Central memory CD4-positive, alpha-beta T cell (primary cell): ENCODE measurements at regions not wholly inside any gene's neighbourhood (a gene's known extent, or its start where the extent isn't known, plus 50 kb on each side); places are given as distances from the start of the nearest gene placed in this dataset.

ENCODE experiments used
- DNase-seq: peaks from one replicate; pipeline ENCODE4 v3.0.0; 2022

DNA sequence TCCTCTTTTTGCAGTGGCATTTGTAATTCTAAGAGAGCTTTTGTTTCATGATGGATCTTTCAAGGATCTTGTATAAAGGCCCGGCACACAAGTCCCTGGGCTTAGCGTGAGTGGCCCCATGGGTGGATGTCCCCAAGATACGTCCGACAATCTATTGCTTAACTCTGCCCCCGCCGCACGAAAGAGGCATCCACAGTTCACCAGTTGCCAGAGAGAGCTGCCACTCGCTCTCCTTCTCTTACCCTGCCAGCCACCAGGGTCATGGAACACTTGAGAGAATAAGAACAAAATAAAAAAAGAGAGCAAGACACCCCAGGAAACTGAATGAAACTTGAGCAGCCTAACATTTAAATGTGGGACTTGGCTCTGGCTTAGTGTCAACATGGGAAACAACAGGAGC, 92.3 kb downstream of the CTAGE1 start:
- DNase-seq = no peak

DNA sequence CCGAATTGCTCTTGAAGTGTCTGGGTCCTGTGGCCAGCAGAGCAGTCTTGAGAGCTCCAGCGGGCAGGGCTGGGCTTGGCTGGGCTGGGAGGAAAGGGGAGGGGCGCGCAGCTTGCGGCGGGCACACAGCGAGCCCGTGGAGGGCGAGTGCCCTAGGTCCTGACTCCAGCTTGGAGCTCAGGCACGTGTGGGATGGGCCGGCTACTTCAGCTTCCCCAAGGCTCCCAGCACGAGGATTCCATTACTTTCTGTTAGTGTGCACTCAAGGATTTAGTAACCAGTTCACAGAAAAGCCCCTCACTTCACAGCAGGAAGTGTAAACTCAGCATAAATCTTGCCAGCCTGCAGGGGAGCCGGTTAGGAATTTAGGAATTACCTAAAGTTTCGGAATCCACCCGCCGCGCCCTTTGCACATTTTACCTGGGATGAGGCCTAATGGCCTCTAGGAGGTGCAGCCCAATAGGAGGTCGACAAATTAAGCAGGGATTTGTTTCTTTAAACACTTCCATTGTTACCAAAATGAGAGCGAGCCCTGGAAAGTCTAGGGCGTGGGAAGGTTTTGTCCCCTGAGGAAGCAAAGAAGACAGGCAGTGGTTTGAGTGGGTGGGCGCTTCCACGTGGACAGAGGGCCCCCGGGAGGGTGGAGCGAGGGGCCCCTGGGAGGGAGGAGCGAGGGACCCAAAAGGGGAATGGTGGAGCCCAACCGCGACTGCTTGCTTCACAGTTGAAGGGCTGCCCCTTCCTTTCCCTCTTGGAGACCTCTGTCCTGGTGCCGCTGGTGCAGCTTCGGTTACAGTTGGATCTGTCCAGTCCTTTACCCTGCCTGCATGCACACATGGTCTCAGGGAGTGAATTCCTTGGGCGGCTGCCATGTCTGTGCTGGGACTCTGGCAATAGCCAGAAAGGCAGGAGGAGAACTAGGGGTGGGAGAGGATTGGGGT, 93.3 kb downstream of the CTAGE1 start:
- DNase-seq = no peak

DNA sequence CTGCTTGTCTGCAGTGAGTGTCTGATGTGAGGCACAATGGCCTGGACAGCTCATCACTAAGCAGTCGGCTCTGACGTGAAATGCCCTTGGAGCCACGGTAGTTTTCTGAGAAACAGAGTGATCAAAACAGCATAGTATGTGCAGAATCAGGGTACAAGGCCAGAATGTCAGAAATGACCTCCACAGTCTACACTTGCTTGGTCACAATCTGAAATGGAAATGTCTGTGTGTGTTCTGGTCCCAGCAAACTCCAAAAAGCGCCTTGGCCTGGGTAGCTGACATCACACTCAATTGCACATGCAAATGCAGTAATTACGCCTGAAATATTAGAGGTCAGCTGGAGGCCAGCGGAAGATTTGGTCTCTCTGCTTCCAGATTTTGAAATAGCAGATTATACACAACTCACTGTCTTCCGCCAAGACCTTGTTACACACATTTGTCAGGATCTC, 95.4 kb downstream of the CTAGE1 start:
- DNase-seq = no peak

DNA sequence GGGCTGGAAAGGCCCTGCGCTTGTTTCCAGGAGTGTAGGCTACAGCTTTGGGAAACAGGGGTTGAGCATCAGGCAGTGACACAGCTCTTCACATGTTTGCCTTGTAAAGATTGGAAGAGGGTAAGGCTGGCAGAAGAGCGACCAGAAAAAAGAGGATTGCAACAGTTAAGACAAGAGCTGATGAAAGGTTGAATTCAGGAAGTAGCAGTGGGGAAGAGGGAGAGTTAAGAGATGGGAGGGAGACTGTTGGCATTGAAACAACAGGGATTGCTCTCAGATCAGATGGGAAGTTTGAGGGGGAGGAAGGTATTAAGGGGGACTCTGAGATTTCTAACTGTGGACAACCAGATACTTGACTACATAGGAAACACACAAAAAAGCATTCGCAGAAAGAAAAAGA, 96.9 kb downstream of the CTAGE1 start:
- no peak for DNase-seq

DNA sequence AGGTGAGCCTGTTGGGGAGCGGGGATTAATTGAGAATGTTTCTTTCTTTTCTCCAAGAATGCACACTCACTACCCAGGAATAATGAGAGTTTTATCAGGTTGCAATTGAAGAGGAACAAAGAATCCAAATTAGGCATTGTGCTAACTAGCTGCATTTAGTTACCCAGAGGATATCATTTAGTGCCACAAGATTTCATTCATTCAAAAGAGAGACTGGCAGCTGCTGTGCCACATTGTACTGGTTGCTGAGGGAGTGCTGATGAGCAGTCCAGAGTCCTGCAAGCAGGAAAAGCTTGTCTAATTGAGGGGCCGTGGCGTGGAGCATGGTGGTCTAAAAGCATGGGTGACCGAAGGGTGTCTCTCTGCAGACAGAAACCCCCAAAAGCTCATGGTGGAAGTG, 97.6 kb downstream of the CTAGE1 start:
- no peak for DNase-seq

DNA sequence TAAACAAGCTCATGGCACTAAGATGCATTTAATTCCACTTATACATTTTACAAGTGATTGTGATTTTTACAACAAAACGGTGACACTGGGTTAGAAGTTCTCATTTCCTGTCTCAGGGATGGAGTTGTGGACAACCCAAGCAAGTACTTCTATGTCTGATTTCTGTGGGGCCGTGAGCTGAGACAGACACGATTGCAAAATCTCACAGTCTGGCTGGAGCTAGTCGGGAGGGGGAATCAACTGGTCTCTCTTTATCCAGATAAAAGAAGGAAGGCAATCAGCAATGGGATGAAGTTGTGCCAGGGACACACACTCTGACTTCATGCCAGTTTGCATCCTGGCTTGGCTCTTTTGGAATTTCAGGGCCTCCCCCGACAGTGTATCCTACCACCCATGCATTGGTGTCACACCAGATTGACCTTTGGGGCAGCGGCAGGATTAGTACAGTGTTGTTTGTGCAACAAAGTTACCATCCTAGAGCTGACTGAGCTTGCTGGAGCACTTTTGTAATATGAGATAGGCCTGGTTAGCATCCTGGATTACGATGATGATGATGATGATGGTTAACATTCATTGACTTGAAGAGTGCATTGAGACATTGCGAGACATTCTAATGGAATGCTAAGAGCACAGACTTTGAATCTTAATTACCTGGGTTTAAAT, 98.8 kb downstream of the CTAGE1 start:
- no peak for DNase-seq

DNA sequence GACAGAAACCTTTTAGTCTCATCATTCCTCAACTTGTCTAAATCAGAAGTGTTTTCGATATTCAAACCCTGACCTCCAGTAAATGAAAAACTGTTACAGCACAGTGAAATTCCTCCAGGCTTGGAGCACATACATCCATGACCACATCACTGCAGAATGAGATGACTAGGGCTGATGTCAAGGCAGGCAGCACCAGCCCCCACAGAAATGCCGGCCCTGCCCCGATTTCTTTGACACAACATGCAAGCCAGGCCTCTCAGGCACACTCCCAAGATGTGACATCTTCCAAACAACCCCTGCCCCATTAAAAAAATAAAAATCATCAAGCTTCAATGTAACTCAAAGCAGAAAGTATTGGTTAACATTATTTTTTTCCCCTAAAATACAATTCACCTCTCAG, 103.3 kb downstream of the CTAGE1 start:
- no peak for DNase-seq

DNA sequence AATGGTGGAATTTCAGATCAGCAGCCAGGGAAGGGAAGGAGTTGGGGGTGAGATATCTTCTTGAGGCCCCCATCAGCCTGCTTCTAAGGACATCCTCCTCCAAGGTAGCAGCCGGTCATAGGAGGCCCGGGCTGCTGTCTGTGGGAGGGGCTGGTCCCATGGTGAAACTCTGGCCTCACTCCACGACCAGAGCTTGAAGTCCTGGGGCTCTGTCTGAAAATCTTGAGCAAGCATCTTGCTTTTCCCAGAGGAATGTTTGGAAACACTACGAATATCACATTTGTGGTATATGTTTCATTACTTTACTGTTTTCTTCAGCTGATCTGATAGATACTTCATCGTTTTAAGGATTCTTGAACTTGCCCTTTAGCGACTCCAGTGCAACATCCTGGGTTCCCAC, 103.7 kb downstream of the CTAGE1 start:
- DNase-seq = no peak

DNA sequence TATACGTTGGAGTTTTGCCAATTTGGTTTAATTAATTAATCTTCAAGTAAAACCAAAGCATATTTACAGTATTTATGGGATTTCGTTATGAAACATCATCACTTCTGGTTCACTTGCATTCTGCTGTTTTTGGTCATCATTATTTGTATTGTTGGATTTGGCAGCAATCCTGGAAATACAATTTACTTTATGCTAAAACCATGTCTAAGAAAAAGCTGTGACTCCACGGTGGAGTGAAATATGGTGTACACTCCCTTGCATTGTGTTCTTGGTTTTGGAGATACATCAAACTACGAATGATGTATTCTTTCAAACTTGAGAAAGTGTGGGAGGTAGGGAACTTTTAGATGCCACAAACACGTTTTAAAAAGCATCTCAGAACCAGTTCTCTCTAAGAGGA, 106.4 kb downstream of the CTAGE1 start:
- no peak for DNase-seq

DNA sequence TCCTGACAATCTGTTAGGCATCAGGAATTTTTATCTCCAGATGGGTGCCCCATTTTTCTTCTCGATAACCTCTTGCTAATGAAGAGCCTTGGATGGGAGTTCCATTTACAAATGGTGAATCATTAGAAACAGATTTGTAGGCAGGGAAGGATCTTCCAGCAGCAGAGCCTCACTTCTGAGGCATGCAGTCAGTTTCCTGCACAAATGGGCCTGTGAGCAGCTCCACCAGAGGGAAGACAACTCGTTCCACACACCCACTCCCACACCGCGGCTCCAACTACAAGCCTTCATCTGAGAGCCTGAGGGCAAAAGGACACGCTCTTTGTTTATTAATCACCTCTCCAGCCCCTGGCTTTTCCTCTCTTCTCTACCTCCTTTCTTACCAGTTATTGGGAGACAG, 108.5 kb downstream of the CTAGE1 start:
- DNase-seq = no peak

DNA sequence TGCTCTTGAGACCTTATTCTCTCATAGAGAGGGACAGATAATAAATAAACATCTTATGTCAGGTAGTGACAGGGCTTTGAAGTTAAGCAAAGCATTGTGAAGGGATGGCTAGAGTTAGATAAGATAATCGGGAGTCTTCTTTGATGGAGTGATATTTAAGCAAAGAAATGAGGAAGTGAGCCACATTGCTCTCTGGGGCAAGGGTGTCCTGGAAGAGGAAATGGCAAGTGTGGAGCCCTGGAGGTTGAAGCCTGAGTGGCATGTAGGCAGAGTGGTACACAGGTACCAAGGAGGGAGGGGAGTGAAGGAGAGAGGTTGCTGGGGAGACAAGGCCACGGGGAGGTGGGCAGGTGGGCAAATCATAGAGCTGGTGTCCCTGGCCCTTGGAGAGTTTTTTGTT, 110.2 kb downstream of the CTAGE1 start:
- no peak for DNase-seq

DNA sequence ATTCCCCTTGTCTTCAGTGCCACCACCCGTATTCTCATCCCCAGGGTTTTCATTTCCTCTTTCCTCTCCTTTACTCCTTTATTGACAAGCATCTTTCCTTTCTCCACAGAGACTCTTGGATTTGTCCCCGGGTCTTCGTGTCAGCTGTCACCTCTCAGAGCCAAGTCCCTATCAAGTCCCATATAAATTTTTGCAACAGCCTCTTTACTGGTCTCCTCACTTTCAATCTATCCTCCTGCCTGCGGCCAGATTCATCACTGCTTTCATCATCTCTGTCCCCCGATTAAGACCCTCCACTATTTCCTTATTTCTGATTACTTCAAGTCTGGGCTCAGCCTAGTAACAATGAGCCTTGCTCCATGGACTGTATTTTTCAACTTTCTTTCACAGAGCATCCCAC, 113.8 kb downstream of the CTAGE1 start:
- no peak for DNase-seq

DNA sequence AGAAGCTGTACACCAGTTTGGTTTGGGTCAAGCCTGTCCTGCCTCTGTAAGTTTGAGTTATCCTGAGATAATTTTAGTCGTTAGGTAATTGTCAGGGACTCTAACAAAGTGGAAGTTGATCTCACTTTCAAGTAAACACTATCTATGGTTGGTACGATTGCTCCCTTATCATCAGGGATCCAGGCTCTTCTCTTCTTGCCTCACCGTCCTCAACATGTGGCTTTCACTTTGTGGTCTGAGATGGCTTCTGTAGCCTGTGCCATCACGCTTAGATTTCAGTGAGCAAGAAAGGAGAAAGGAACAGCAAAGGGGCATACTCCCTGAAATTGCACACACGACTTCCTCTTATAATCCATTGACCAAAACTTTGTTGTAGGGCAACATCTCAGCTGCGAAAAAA, 115.6 kb downstream of the CTAGE1 start:
- no peak for DNase-seq

DNA sequence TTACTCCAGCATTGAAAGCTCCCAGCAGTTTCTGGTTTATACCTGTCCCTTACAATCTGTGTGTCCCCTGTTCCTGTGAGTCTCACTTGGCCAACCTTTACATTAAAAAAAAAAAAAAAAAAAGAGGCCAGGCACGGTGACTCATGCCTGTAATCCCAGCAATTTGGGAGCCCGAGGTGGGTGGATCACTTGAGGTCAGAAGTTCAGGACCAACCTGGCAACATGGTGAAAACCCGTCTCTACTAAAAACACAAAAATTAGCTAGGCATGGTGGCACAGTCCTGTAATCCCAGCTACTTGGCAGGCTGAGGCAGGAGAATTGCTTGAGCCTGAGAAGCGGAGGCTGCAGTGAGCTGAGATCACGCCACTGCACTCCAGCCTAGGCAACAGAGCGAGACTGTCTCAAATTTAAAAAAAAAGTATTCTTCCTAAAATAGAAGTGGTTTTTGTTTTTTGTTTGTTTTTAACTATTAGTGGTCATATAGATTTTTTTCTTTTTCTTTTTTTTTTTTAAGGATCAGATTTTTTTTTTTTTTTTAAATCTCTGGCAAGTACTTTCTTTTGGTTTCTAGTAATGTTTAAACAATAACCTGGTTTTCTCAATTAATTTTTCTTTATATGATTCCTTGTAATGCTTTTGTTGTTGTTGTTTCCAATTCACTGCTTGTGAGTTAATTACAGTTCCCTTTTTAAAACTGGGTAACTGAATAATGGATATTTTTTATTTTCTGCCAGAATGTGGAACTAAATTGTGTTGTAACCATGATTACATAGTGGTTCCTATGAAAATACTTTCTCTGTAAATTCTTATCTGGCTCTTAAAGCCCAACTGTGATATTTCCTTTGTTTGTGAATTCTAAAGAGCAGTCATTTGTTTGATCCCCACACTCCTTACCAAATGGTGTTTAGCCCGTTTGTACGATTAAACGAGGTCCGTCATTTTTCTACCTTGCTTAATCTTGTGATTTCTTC, 116.8 kb downstream of the CTAGE1 start:
- no peak for DNase-seq

DNA sequence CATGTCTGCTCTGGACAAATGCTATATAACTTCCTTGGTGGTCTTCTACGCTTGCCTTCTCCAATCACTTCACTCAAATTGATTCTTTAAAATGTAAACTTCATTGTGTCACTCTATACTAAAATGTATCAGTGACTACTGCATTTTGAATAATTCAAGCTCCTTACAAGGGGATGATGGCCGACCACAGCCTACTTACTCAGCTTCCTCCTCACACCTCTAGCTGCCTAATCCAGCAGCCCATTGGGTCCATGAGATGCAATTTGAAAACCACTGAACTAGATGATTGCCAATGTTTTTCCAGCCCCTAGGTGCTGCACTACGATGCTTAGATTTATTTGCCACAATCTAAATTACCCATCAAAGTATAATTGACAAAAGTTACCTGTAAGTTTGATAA, 120.7 kb downstream of the CTAGE1 start:
- DNase-seq = no peak

DNA sequence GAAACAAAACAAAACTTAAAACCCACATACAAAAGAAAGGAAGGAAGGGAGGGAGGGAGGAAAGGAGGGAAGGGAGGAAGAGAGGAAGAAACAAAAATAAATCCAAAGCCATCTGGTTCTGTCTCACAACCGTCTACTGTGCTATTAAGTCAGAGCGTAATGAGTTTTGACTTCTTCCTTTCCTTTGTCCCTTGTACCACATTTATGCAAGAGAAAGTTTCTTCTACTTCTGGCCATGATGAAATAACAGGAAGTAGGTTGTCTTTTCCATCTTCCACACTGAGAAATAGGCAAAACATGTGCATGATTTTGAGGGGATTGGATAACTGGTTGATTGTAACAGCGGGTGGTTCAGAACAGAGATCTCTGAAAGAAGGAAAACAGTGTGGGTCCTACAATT, 121.4 kb downstream of the CTAGE1 start:
- no peak for DNase-seq

DNA sequence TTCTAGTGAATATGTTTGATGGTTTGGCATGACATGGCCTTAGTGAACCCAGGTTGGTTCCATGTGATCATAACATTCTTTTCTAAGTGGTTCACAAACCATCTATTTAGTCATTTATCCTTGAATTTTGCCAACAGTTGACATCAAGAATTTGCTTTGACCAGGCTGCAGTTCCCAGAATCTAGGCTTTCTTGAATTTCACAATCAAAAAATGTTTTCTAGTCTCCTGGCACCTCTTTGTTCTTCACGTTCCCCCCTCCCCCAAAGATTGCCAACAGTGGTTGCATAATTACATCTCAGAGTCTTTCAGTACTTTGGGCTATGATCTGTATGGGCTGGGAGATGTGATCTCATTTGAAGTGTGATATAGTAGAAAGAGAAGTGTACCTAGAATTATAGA, 124.0 kb downstream of the GATA6 start:
- no peak for DNase-seq

DNA sequence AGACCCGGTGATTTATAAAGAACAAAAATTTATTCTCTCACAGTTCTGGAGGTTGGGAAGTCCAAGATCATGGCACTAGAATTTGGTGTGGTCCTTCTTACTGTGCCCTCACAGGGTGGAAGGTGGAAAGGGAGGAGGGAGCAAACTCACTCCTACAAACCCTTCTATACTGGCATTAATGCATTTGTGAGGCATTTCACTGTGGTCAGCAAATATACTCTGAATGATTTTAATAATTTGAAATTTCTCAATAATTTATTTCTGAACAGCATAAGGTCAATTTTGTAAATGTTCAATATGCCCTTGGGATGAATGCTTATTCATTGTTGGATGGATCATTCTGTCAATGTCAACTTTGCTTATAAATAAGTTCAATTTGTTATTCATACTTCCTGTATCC, 120.6 kb downstream of the GATA6 start:
- no peak for DNase-seq

DNA sequence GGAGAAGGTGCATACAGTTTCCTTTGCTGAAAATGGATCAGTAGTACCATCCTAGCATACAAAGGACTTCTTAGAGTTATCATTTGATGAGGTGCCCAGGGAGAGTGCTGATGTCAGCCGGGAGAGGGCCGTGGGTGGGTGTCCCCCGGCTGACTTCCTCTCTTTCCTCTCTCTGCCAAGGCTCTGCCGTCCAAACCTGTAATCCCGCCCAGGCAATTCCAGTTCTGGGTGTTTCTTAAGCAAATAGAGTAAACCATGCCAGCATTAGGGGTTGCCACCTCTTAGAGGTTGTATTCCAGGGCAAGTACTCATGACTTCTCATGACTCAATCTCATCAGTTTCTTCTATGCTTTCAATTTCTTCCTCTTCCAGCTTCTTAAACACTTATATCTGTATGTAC, 117.2 kb downstream of the GATA6 start:
- DNase-seq = no peak

DNA sequence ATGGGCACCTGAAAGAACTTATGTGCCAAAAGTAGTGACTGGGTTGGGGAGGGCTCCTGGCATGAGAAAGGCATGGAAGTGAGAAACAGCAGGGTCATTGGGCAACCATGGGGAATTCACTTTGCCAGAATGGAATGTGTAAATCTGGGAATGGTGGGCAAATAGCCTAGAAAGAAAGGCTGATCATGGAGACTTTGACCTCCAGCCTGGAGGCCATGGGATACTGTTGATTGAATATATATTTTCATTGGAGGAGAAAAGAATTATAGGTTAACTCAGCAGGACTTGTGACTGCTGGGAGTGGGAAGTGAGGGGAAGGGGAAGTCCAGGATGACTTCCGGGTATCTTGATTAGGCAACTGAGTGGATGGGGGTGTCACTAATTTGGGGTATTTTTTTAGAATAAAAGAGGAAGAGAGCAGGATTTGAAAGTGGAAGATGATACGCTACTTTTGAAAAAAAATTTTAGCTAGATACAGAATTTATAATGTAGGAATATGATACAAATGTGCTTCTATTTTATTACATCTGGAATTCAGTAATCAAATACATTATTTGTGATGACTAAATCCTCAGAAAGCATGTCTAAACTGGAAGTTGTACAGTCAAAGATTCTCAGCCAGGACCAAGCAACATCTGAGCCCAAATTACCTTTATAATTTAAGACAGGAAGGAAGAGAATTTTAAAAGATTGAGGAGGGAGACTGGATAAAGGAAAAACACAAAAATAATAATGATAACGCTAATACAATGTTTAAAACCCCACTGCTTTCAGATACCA, 116.2 kb downstream of the GATA6 start:
- DNase-seq = no peak

DNA sequence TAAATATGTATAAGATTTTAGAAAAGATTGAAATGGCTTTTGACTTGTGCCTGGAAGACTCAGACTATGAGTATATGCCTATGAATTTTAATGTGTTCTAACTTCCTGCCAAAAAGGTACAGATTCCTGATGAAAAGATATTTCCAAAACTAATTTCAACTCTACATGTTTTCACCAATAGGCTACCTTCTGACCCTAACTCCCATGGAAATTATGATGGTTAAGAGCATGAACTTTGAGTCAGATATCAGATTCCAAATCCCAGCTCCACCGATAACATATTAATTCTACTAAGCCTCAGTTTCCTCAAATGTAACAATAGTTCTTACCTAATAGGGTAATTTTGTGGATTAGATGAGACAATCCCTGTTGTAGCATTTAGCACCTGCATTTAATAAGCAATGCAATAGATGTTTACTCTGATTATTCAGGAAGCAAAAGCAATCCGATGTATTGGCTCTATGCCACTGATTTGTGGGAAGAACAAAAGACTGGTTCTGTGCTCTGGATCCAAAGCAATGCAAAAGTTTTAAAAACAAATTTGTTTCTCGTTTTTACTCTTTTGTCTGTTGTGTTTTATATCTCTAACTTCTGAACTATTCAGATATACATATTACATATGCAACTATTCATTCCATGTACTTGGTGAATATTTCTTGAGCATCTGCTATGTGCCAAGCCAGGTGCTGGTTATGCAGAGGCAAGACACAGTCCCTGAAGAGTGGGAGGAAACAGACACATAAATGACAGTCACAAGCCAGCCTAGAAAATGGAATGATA, 115.4 kb downstream of the GATA6 start:
- no peak for DNase-seq
